Gastrocnemius medialis (tissue), 4 donors: ENCODE measurements at regions not wholly inside any gene's neighbourhood (a gene's known extent, or its start where the extent isn't known, plus 50 kb on each side); places are given as distances from the start of the nearest gene placed in this dataset.

Experiments
- CTCF ChIP-seq, 5 experiments: fragments of 450-650 bp in 3 of 5; fragments of 200-600 bp in 2 of 5; sonication (generic) in 2 of 5; IDR thresholded peaks in 4 of 5; conservative IDR thresholded peaks in 1 of 5; 1 replicate in 4 of 5; 2 replicates in 1 of 5; pipeline ENCODE4 v1.5.1; 2016 to 2019; ENCODE audit warnings: antibody characterized with exemption in 5 of 5, mild to moderate bottlenecking in 3 of 5, moderate library complexity in 3 of 5
- POLR2A ChIP-seq, 2 donors: fragments of 450-650 bp; IDR thresholded peaks; one replicate each; pipeline ENCODE4 v1.6.1; 2017; ENCODE audit warnings: antibody characterized with exemption in 2 of 2, mild to moderate bottlenecking in 2 of 2, moderate library complexity in 2 of 2

DNA sequence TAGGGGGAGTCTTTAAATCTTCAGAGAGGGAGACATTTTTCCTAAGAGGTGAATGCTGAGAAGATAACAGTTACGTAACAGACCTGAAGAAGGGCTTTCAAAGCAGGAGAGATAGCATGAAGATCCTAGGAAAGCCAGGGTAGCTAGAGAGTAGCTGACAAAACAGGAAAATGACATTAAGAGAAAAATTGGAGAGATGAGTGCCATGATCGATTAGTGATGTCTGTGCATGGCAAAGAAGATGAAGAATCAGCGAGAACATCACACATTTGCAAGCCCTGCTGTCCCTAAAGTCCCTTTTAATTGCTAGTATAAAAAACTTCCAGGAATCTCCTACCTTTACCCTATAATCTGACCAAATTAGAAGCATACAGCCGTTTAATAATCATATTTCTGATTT lies 116.9 kb upstream of the PAX6 start:
- TF ChIP-seq CTCF (IDR thresholded peaks at IDR 0.05 in 4 of 5, conservative IDR thresholded peaks at IDR 0.05 in 1 of 5) (no peak), POLR2A (IDR thresholded peaks at IDR 0.05) (no peak)
